ENCODE measurements at regions not wholly inside any gene's neighbourhood (a gene's known extent, or its start where the extent isn't known, plus 50 kb on each side); places are given as distances from the start of the nearest gene placed in this dataset.

DNA sequence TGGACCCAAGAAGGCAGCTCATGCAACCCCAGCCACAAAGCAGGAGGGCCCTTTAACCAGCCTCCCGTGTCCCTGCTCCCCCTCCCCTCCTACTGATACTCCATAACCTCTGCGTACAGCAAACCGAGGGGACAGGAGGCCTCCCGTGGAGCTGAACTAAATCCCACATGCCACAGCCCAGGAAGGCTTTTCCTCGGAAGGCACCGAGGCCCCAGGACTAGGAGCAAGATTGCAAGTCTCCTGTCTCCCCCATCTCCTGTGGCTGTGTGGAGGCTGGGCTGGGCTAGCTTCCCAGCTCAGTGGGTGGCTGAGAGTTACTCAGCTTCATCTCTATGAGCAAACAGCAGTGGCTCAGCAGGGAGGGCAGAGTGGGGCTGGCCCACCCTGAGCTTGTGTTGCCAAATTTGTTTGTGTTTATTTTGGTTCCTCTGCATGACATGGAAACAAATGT, 62.7 kb upstream of the NECTIN1 start:
- no peaks in the 10 kb centered on the region for H3K9me3 ChIP-seq (ENCODE audit: control extremely low read depth in 1 of 5, control insufficient read depth in 4 of 5, insufficient read depth in 2 of 5, low read depth in 1 of 5, low read length in 4 of 5)
- DNase-seq = no peak
- no peaks in the 10 kb centered on the region for H3K36me3 ChIP-seq (ENCODE audit: control insufficient read depth in 4 of 4, insufficient read depth in 4 of 4, low read length in 3 of 4)
- H3K27ac ChIP-seq (ENCODE audit: insufficient read depth in 1 of 2, low read depth in 1 of 2, low read length in 2 of 2, poor library complexity in 1 of 2, severe bottlenecking in 2 of 2) = no peak overlapping the region
- no peak overlapping the region for H3K4me3 ChIP-seq (ENCODE audit: control insufficient read depth in 1 of 7, extremely low read depth in 1 of 7, insufficient read depth in 4 of 7, low read depth in 2 of 7, low read length in 6 of 7)
- no peaks in the 10 kb centered on the region for H3K4me1 ChIP-seq (ENCODE audit: control extremely low read depth in 1 of 4, control insufficient read depth in 4 of 4, insufficient read depth in 4 of 4, low read length in 3 of 4)
- peaks cover 0 to 65% (median 17%) of the 10 kb centered on the region in 5 experiments for H3K27me3 ChIP-seq (replicated peaks in 2 of 5; ENCODE audit: control insufficient read depth in 4 of 5, insufficient read depth in 5 of 5, low read length in 4 of 5)
- WGBS (ENCODE audit: insufficient coverage) = 42% methylated on average over 5 of the region's 6 CpGs
- POLR2A ChIA-PET = no interaction called here
- CTCF ChIA-PET = interaction anchor here (2.0 kb wide), 1 partner anchor 9 kb away, joined by 4 read pairs; no protein-coding TSS in a partner anchor

DNA sequence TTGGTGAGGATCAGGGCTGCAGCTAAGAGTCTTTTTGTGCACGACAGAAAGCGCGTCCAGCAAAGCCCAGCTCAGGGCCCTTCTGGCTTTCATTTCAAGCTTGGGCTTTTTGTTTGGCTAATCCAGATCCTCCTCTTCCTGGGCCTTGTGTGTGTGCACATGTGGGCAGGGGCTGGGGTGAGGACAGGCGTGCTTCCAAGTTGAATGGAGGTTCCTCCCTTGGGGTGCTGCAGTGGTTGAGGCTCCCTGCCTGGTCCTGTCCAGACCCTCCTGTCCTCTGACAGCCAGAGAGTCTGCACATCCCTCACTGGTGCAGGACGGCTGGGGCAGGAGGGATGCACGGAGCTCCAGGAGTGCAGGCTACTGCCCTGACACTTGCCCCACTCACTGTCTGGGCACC, 62.0 kb upstream of the NECTIN1 start:
- Histone ChIP-seq H3K9me3 (ENCODE audit: control extremely low read depth in 1 of 5, control insufficient read depth in 4 of 5, insufficient read depth in 2 of 5, low read depth in 1 of 5, low read length in 4 of 5) (no peaks in the 10 kb centered on the region), H3K27me3 (replicated peaks in 2 of 5; ENCODE audit: control insufficient read depth in 4 of 5, insufficient read depth in 5 of 5, low read length in 4 of 5) (peaks cover 0 to 58% (median 15%) of the 10 kb centered on the region in 5 experiments), H3K4me1 (ENCODE audit: control extremely low read depth in 1 of 4, control insufficient read depth in 4 of 4, insufficient read depth in 4 of 4, low read length in 3 of 4) (no peaks in the 10 kb centered on the region), H3K36me3 (ENCODE audit: control insufficient read depth in 4 of 4, insufficient read depth in 4 of 4, low read length in 3 of 4) (no peaks in the 10 kb centered on the region), H3K27ac (ENCODE audit: insufficient read depth in 1 of 2, low read depth in 1 of 2, low read length in 2 of 2, poor library complexity in 1 of 2, severe bottlenecking in 2 of 2) (no peak overlapping the region), H3K4me3 (ENCODE audit: control insufficient read depth in 1 of 7, extremely low read depth in 1 of 7, insufficient read depth in 4 of 7, low read depth in 2 of 7, low read length in 6 of 7) (no peak overlapping the region)
- CTCF ChIA-PET = interaction anchor here (2.0 kb wide), 1 partner anchor 10 kb away, joined by 4 read pairs; no protein-coding TSS in a partner anchor
- 66% methylated on average over 5 of the region's 6 CpGs for WGBS (ENCODE audit: insufficient coverage)
- POLR2A ChIA-PET = no interaction called here
- no peak for DNase-seq

DNA sequence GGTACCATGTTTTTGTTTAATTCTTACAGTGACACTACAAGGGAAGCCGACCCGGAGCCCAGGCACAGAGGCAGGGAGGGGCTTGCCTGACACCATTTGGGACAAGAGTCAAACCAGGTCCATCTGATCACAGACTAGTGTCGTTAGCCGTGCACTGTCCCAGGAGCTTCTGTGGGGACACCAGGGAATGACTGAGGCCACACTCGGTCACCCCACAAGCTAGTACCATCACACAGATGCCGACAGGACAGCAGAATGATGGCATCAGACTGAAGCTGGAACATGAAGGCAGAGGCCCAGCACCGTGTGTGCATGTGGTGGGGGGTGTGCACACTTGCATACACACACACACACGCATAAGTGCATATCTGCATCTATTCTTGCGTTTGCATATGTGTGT, 61.5 kb upstream of the NECTIN1 start:
- ChIA-PET POLR2A (no interaction called here), CTCF (interaction anchor here (2.0 kb wide), 1 partner anchor 11 kb away, joined by 4 read pairs; no protein-coding TSS in a partner anchor)
- H3K4me3 ChIP-seq (ENCODE audit: control insufficient read depth in 1 of 7, extremely low read depth in 1 of 7, insufficient read depth in 4 of 7, low read depth in 2 of 7, low read length in 6 of 7) = no peak overlapping the region
- no peaks in the 10 kb centered on the region for H3K36me3 ChIP-seq (ENCODE audit: control insufficient read depth in 4 of 4, insufficient read depth in 4 of 4, low read length in 3 of 4)
- WGBS (ENCODE audit: insufficient coverage) = 67% methylated on average over 6 of the region's 9 CpGs
- no peak for DNase-seq
- H3K27me3 ChIP-seq (replicated peaks in 2 of 5; ENCODE audit: control insufficient read depth in 4 of 5, insufficient read depth in 5 of 5, low read length in 4 of 5) = peaks cover 0 to 53% (median 12%) of the 10 kb centered on the region in 5 experiments
- H3K9me3 ChIP-seq (ENCODE audit: control extremely low read depth in 1 of 5, control insufficient read depth in 4 of 5, insufficient read depth in 2 of 5, low read depth in 1 of 5, low read length in 4 of 5) = no peaks in the 10 kb centered on the region
- H3K27ac ChIP-seq (ENCODE audit: insufficient read depth in 1 of 2, low read depth in 1 of 2, low read length in 2 of 2, poor library complexity in 1 of 2, severe bottlenecking in 2 of 2) = no peak overlapping the region
- no peaks in the 10 kb centered on the region for H3K4me1 ChIP-seq (ENCODE audit: control extremely low read depth in 1 of 4, control insufficient read depth in 4 of 4, insufficient read depth in 4 of 4, low read length in 3 of 4)

DNA sequence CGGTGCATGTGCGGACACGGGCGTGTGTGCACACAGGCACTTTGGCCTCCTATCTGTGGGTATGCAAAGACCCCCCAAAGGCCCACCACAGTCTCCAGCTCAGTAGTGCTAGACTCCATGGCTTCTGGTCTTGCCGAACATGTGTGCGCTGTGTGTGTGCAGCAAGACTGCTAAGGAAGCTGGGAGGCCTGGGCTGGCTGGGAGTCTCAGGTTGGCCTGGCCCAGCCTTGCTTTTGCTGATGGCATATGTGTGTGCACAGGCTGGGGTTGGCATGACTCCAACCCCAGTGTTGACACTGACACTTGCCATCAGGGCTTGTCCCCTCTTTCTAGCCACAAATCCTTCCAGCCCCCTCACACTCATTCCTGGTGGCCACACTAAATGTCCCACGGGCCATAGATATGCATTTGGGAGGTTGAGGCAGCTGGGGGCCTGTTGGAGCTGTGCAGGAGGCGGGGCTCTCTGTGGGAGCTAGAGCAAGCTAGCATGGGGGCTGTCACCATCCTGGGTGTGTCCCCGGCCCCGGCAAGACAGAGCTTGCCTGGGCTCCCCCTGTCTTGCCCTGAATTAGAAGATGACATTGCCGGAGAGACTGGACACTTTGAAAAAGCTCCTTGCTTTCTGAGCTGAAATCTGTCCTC, 60.9 kb upstream of the NECTIN1 start:
- Histone ChIP-seq H3K27me3 (replicated peaks in 2 of 5; ENCODE audit: control insufficient read depth in 4 of 5, insufficient read depth in 5 of 5, low read length in 4 of 5) (peaks cover 0 to 51% (median 12%) of the 10 kb centered on the region in 5 experiments), H3K9me3 (ENCODE audit: control extremely low read depth in 1 of 5, control insufficient read depth in 4 of 5, insufficient read depth in 2 of 5, low read depth in 1 of 5, low read length in 4 of 5) (no peaks in the 10 kb centered on the region), H3K36me3 (ENCODE audit: control insufficient read depth in 4 of 4, insufficient read depth in 4 of 4, low read length in 3 of 4) (no peaks in the 10 kb centered on the region), H3K4me1 (ENCODE audit: control extremely low read depth in 1 of 4, control insufficient read depth in 4 of 4, insufficient read depth in 4 of 4, low read length in 3 of 4) (no peaks in the 10 kb centered on the region), H3K4me3 (ENCODE audit: control insufficient read depth in 1 of 7, extremely low read depth in 1 of 7, insufficient read depth in 4 of 7, low read depth in 2 of 7, low read length in 6 of 7) (no peak overlapping the region), H3K27ac (ENCODE audit: insufficient read depth in 1 of 2, low read depth in 1 of 2, low read length in 2 of 2, poor library complexity in 1 of 2, severe bottlenecking in 2 of 2) (no peak overlapping the region)
- CTCF ChIA-PET = interaction anchor here (2.0 kb wide), 1 partner anchor 11 kb away, joined by 4 read pairs; no protein-coding TSS in a partner anchor
- WGBS (ENCODE audit: insufficient coverage) = 96% methylated on average over 8 of the region's 11 CpGs
- no peak for DNase-seq
- POLR2A ChIA-PET = no interaction called here

DNA sequence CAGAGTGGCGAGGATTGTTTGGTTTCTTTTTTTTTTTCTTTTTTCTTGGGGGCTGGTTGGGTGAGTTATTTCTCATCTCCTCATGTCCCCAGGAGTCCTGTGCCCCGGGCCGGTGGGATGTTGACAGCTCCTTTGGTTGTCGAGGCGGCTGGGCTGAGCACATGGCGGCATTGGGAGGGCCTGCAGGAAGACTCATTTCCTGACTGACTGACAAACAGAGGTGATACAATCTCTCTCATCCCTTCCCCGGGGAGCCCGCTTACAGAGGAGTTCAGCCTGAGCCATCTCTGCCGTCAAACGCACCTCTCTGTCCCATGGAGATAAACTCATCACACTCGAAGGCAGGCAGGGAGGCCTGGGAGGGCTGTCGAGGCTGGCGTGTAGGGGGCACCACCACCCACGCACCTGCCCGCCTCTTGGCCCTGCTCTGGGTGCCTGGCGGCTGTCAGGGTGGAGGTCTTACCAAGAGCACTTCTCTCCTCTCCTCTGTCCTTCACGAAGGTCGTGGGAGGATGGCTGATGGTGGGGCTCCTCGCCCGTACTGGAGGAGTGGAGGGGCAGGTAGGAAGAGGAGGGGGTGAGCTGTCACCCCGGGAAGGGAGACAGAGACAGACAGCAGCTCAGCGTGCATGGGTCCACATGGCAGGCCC, 60.0 kb upstream of the NECTIN1 start:
- Histone ChIP-seq H3K27ac (ENCODE audit: insufficient read depth in 1 of 2, low read depth in 1 of 2, low read length in 2 of 2, poor library complexity in 1 of 2, severe bottlenecking in 2 of 2) (no peak overlapping the region), H3K4me1 (ENCODE audit: control extremely low read depth in 1 of 4, control insufficient read depth in 4 of 4, insufficient read depth in 4 of 4, low read length in 3 of 4) (no peaks in the 10 kb centered on the region), H3K27me3 (replicated peaks in 2 of 5; ENCODE audit: control insufficient read depth in 4 of 5, insufficient read depth in 5 of 5, low read length in 4 of 5) (peaks cover 0 to 44% (median 10%) of the 10 kb centered on the region in 5 experiments), H3K9me3 (ENCODE audit: control extremely low read depth in 1 of 5, control insufficient read depth in 4 of 5, insufficient read depth in 2 of 5, low read depth in 1 of 5, low read length in 4 of 5) (peaks cover 0 to 1% (median 0%) of the 10 kb centered on the region in 5 experiments), H3K36me3 (ENCODE audit: control insufficient read depth in 4 of 4, insufficient read depth in 4 of 4, low read length in 3 of 4) (no peaks in the 10 kb centered on the region), H3K4me3 (ENCODE audit: control insufficient read depth in 1 of 7, extremely low read depth in 1 of 7, insufficient read depth in 4 of 7, low read depth in 2 of 7, low read length in 6 of 7) (no peak overlapping the region)
- ChIA-PET CTCF (no interaction called here), POLR2A (no interaction called here)
- WGBS (ENCODE audit: insufficient coverage) = 38% methylated on average over 13 of the region's 22 CpGs
- DNase-seq = no peak

DNA sequence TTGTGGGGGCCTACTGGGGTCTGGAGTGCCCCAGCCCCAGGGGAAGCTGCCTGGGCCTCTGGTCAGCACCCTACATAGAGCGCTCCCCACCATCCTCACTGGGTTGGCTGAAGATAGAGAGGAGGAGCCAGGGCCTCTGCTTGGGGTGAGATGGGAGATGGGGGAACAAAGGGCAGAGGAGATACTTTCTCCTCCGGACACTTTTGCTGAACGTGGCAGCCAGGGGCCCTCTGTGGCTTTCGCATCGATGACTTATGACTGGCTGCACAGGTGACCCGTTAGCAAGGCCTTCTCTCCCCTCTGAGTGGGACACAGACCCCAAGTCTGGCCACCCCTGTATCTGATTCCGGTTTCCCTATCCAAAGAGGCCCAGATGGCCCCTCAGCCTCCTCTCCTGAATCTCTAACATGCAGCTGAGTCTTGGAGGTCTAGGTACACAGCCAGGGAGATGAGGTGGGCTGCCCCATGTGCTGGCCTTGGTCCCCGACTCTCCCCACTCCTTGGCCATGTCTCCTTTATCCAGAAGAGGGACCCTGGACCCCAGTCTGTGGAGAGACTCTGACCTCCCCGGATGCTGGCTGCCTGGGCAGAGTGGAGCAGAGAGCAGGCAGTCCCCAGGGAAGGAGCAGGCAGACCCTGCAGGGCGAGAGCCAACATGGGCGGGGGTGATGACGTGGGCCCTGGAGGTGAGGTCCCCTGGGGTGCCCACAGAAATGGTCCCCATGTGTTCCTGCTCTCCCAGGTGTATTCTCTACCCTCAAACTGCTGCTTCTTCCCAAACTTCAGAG, 59.3 kb upstream of the NECTIN1 start:
- H3K9me3 ChIP-seq (ENCODE audit: control extremely low read depth in 1 of 5, control insufficient read depth in 4 of 5, insufficient read depth in 2 of 5, low read depth in 1 of 5, low read length in 4 of 5) = peaks cover 0 to 5% (median 0%) of the 10 kb centered on the region in 5 experiments
- no peaks in the 10 kb centered on the region for H3K36me3 ChIP-seq (ENCODE audit: control insufficient read depth in 4 of 4, insufficient read depth in 4 of 4, low read length in 3 of 4)
- 93% methylated on average over 10 of the region's 12 CpGs for WGBS (ENCODE audit: insufficient coverage)
- H3K27me3 ChIP-seq (replicated peaks in 2 of 5; ENCODE audit: control insufficient read depth in 4 of 5, insufficient read depth in 5 of 5, low read length in 4 of 5) = peaks cover 0 to 40% (median 10%) of the 10 kb centered on the region in 5 experiments
- no peaks in the 10 kb centered on the region for H3K4me1 ChIP-seq (ENCODE audit: control extremely low read depth in 1 of 4, control insufficient read depth in 4 of 4, insufficient read depth in 4 of 4, low read length in 3 of 4)
- DNase-seq = no peak
- POLR2A ChIA-PET = no interaction called here
- CTCF ChIA-PET = no interaction called here
- H3K4me3 ChIP-seq (ENCODE audit: control insufficient read depth in 1 of 7, extremely low read depth in 1 of 7, insufficient read depth in 4 of 7, low read depth in 2 of 7, low read length in 6 of 7) = no peak overlapping the region
- no peak overlapping the region for H3K27ac ChIP-seq (ENCODE audit: insufficient read depth in 1 of 2, low read depth in 1 of 2, low read length in 2 of 2, poor library complexity in 1 of 2, severe bottlenecking in 2 of 2)

DNA sequence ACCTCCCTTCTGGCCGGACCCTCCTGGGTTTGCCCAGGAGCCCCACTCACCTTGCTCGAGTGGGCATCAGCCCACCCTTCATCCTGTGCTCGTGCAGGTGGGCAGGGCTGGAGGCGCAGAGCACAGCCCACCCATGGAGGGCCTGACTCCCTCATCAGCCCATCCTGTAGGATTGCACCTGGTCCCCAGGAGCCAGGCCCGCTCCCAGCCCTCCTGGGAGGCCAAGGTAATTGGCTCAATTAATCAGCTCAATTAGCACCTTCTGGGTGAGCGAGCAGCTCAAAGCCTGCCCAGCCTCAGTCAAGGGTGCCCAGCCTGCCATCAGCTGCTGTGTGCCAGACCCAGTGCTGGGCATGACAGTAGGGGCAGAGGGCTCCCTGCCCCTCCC, 58.1 kb upstream of the NECTIN1 start:
- Histone ChIP-seq H3K36me3 (ENCODE audit: control insufficient read depth in 4 of 4, insufficient read depth in 4 of 4, low read length in 3 of 4) (no peaks in the 10 kb centered on the region), H3K27me3 (replicated peaks in 2 of 5; ENCODE audit: control insufficient read depth in 4 of 5, insufficient read depth in 5 of 5, low read length in 4 of 5) (peaks cover 0 to 46% (median 10%) of the 10 kb centered on the region in 5 experiments), H3K9me3 (ENCODE audit: control extremely low read depth in 1 of 5, control insufficient read depth in 4 of 5, insufficient read depth in 2 of 5, low read depth in 1 of 5, low read length in 4 of 5) (peaks cover 0 to 5% (median 0%) of the 10 kb centered on the region in 5 experiments), H3K4me1 (ENCODE audit: control extremely low read depth in 1 of 4, control insufficient read depth in 4 of 4, insufficient read depth in 4 of 4, low read length in 3 of 4) (no peaks in the 10 kb centered on the region), H3K27ac (ENCODE audit: insufficient read depth in 1 of 2, low read depth in 1 of 2, low read length in 2 of 2, poor library complexity in 1 of 2, severe bottlenecking in 2 of 2) (no peak overlapping the region), H3K4me3 (ENCODE audit: control insufficient read depth in 1 of 7, extremely low read depth in 1 of 7, insufficient read depth in 4 of 7, low read depth in 2 of 7, low read length in 6 of 7) (no peak overlapping the region)
- no peak for DNase-seq
- 75% methylated on average over 6 of the region's 6 CpGs for WGBS (ENCODE audit: insufficient coverage)
- ChIA-PET POLR2A (no interaction called here), CTCF (no interaction called here)
